ENCODE measurements at regions not wholly inside any gene's neighbourhood (a gene's known extent, or its start where the extent isn't known, plus 50 kb on each side); places are given as distances from the start of the nearest gene placed in this dataset.
A peak's percentile ranks its signal among the peaks of the same experiment; 100 is the strongest.

DNA sequence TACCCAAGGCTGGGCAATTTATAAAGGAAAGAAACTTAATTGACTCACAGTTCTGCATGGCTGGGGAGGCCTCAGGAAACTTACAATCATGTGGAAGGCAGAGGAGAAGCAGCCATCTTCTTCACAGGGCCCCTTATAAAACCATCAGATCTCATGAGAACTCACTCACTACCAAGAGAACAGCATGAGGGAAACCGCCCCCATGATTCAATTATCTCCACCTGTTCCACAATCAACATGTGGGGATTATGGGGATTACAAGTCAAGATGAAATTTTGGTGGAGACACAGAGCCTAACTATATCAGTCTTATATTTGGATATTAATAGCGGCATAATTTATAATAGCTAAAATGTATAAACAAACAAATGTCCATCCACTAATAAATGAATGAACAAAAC lies 1123.7 kb upstream of the NCAM2 start:
- DNase-seq = no peak

DNA sequence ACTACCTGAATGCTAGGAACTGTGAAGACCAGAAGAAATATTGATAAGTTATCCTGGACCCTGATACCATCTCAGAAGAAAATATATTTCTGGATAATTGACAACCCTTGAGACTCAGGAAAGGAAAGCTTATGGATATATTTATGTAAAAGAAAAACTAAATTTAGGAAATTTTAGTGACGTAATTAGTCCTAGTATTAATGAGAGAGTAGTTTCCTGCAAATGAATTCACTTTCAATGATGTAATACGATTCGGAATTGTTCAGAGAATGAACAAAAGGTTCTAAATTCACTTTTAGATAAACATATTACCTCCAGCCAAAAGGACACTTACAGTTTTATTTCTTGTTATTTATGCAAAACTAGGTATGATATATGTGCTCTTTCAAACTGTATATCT lies 1120.1 kb upstream of the NCAM2 start:
- DNase-seq = no peak

DNA sequence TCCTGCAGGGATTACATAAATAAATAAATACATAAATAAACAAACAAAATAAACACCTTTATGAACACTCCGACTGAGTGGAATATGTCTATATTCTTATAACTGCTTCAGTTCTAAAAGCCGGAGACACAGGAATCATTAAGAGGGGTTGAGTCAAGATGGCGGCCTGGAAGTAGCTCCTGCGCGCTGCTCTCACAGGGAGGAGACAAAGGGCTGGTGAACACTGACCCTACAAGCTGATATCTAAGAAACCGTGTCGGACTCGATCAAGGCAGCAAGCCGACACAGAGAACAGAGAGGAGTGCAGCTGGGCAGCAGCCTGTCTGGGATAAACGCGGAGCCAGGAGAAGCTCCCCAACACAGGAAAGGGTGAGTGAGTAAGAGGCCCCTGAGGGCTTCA lies 1098.6 kb upstream of the NCAM2 start:
- no peak for DNase-seq

DNA sequence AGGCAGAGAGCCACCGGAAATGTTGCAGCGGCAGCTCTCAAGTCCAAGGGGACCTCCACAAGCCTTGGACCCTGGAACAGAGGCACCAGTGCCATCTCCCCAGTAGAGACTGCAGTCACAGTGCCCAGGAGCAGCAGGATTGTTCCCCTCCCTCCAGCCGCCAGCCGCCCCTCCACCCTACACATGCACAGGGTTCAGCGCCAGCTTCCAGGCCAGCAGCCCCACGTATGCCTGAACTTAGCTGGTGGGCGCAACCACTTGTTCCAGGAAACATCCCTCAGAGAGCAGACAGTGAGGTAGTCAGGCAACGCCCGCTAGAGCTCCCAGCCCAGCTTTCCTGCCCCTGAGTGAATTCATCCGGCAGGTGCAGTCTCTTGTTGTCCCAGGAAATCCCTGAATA lies 1098.1 kb upstream of the NCAM2 start:
- DNase-seq = no peak

DNA sequence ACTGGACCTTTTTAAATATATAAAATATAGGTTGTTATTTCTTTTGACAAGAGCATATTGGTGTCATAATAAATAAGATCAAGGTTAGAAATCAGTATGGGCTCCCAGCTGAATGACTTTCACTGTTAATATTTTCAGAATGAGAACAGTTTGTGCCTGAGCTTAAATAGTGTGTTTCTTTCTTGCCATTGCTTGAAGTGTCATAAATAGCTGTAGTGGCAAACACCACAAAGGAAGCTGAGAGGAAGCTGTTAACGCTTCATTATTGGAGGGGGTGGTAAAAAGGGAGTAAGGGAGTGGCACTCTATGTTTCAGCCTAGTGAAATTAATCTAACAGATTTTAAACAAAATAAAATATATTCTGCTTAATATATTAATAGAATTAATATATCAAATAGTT lies 1089.8 kb upstream of the NCAM2 start:
- no peak for DNase-seq

DNA sequence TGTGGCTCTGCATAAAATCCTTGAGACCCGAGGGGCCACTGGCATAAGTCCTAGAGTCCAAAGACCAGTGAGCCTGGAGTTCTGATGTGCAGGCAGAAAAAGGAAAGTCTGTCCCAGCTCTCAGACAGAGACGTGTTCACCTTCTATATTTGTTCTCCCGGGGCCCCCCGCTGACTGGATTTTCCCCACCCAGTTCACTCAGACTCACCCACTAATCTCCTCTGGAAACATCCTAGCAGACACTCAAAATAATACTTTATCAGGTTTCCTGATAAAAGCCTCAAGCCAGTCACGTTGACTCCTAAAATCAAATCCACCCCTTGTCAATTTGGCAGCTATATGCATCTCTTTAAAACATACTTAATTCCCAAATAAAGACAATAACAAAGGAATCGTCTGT lies 1084.2 kb upstream of the NCAM2 start:
- no peak for DNase-seq

DNA sequence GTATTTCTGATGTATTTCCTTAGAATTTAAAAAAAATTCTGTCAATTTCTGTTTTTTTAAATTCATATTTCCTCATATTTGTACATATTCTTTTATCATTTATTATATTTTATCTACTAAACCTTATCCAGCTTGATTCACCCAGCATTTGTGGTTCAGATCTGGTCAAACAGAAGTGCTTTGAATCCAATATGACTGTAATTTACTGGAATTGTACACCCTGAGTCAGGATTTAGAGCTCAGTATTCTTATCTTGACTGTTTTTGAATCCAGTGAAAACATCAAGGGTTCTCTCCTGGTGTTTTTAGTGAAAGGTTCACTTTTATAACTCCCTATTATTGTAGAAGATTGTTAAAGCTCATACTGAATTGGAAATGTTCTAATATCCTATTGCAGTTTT lies 1077.0 kb upstream of the NCAM2 start:
- no peak for DNase-seq

DNA sequence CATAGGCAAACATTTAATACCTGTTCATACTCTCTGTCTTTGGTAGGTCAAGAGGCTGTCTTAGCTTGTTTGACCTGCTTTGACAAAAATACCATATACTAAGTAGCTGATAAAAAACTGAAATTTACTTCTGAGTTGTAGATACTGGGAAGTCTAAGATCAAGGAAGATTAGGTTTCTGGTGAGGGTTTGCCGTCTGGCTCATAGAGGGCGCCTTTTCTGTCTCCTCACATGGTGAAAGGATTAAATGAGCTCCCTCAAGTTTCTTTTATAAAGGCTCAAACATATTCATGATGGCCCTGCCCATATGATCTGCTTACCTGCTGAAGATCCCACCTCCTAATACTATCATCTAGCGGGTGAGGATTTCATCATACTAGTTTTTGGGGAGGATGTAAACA lies 1076.1 kb upstream of the NCAM2 start:
- DNase-seq = no peak

DNA sequence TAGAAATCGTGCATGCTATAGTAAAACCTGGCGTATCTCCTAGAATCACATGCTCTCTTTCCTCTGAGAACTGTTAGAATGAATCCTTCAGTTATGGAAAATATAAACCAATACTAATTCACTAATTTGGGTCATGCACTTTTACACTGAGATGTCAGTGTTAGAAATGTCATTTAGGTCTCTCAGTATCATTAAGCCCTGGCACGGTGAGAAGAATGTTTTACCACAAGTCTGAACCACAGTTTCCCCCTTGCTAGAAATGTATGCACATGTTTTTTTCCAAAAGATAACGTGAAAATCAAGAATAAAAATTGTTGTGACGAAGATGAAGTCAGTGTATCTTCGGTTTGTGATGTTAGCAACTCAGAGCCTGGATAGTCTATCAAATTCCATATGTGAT lies 1062.7 kb upstream of the NCAM2 start:
- no peak for DNase-seq

DNA sequence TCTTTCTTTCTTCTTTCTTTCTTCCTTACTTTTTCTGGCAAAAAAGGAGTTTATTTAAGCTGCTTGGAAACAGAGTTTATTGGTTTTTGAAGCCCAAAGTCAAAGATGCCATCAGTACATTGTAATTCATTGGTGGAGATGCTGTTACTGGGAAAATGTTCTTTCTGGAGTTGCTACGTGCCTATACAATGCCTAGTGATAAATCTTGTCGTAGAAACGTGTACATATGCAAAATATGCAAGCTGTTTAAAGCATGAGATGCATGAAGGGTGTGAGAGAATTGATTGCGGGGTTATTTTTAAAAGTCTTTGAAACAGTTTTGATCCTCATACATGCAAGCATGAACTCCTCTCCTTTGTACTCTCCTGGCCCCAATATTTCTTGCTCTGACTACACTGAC lies 1060.6 kb upstream of the NCAM2 start:
- DNase-seq = no peak

DNA sequence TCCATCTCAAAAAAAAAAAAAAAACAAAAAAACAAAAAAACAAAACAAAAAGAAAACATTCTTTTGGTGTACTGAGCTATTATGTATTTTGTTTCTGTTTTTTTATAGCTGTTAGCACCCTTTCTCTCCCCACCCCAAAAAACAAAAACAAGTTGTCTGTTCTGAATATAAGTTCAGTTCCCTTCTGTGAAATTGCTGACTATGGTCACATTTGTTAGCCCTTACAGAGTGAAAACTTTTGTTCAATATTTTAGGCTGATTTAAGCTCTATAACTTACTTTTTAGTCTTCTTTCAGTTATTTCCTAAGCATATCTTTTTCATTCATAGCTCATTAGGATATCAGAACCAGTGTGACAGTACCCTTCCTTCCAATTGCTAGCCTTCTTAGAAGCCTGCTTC lies 1056.6 kb upstream of the NCAM2 start:
- no peak for DNase-seq

DNA sequence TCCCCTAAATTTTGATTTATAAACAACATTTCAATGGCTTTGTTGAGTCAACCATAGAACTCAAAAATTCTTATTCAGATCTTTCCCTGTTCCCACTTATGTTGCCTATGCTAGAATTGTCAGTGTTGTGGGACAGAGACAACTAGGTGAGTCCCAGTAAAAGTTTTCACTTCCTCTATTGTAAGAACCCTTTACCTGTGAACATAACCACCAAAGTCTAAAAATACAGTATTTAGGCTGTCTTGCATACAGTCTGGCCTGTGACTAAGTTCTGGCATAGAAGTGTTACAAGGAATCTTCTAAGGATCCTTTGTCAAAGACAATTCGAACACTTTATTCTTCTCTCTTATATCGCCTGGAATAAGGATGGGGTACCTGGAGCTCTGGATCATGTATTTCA lies 1047.9 kb upstream of the NCAM2 start:
- no peak for DNase-seq

DNA sequence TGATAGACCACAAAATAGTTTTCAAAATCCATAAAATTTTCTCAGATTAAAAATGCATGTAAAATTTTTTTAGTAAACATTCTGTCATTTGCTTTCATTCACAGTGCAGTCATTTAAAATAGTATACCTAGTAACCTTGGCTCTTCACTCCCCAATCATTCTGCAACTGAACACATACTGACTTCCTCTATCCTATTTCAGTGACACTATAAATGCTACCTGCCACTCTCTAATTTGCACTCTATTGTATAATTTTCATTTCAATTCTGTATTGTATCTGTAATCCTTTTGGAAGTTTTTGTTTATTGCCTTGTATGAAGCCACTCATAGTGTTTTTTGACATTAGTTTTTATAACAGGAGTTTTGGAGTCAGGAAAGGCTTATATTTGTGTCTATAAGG lies 1029.1 kb upstream of the NCAM2 start:
- no peak for DNase-seq

DNA sequence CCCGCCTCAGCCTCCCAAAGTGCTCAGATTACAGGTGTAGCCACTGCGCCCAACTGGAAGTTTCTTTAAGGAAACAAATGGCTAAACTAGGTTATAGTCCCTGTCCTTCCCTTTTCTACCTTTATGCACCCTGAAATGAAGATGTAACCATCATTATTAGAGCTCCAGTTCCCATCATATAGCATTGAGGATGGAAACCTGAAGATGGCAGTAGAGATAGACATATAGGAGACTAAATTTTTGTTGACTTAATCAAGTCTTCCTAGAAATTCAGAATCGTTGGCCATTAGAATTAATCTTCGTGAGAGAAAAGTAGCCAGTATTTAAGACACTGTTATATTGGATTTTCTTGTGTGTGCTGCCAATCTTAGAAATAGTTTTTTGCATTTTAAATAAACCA lies 1016.3 kb upstream of the NCAM2 start:
- DNase-seq = no peak

DNA sequence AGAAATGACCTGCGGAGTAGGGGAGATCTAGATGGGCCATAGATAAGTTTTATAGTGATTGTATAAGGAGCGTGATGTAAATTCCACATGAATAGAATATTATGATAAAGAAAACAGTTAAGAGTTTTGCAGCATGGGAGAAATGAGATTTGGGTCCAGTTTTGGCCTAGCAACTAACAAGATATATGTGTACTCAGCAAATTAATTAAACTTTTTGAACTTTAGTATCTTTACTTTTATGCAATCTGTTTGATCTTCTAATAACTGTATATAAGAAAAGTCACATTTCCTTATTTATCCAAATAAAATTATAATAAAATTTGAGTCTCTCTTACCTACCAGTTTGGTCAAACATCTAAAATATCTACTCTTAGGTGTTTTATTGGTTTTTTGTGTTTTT lies 1011.8 kb upstream of the NCAM2 start:
- DNase-seq = no peak

DNA sequence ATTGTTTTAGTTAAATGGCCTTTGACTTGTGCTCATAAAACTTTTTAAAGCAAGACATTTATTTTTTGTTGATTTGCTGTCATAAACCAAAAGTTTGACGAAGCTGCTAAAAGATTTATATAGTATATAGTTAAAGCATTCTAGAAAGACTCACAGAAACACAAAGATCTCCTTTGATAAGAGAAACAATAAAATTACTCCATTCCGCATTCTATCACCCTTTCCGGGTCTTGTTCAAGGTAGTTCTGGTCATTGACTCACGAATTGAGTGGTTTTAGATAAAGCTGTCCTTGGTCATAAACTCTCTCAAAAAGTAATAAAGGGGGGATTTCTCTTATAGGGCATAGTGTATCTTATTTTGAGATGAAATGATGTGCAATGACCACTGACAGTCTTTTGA lies 1010.5 kb upstream of the NCAM2 start:
- no peak for DNase-seq

DNA sequence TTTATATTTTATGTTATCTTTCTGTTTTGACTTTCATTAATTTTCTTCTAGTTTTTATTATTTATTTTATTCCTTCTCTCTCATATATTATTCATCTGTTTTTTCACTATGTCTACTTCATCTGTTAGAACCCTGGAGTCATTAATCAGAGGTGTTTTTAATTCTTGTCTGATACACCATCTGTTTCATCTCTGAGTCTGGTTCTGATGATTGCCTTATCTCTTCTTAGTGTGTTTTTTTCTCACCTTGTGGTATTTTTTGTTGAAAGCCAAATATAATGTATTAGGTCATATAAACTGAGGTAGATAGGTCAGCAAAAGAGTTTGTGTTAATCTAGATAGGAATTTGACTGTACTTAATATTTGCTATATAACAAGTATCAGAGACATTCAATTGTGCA lies 1005.7 kb upstream of the NCAM2 start:
- no peak for DNase-seq

DNA sequence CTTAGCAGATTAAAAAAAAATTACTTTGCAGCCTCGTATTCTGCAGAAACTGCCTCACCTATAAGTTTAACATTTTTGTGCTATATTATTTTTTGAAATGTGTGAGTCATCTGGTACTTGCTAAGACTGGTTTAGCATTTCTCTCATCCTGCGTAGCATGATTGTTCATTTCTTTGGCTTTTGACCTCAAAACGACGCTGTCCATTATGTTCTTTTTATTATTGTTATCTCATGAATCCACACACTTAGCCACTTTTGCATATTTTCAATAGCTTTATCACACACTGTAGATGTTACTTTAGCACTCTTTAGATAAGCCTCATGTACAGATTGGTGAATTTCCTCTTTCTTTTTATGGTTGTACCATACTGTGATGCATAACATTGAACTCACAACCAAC lies 1004.9 kb upstream of the NCAM2 start:
- no peak for DNase-seq

DNA sequence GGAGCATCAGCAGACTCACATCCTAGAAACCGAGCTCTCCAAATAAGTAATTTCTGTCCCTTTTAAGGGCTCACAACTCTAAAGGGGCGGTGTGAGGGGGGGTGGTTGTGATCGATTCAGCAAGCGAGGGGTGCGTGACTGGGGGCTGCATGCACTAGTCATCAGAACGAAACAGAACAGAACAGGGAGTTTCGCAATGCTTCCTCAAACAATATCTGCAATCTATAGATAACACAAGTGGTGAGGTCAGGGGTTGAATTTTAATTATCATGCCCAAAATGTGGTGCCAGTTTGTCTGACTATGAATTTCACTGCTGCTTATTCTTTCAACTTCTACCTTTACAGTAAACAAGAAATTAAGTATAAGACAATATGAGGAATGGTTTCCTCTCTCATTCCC lies 1003.0 kb upstream of the NCAM2 start:
- DNase-seq = no peak

DNA sequence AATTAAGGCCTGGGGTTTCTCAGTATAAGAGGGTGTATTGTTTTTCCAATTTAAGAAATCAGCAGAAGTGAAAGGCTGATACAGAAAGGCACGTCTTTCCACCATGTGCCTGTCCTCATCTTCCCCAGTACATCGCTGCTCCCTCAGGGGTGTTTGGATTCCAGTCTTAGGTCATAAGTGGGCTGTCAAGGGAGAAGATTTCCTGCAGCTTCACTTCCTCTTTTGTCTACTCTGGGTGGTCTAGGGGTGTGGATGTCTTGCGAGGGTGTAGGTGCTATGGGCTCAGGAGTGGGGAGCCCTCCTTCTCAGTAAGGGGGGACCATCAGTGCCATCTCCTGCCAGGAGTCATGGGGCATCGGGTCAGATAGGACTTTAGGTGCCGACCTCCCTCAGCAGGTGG lies 999.8 kb upstream of the NCAM2 start:
- no peak for DNase-seq

DNA sequence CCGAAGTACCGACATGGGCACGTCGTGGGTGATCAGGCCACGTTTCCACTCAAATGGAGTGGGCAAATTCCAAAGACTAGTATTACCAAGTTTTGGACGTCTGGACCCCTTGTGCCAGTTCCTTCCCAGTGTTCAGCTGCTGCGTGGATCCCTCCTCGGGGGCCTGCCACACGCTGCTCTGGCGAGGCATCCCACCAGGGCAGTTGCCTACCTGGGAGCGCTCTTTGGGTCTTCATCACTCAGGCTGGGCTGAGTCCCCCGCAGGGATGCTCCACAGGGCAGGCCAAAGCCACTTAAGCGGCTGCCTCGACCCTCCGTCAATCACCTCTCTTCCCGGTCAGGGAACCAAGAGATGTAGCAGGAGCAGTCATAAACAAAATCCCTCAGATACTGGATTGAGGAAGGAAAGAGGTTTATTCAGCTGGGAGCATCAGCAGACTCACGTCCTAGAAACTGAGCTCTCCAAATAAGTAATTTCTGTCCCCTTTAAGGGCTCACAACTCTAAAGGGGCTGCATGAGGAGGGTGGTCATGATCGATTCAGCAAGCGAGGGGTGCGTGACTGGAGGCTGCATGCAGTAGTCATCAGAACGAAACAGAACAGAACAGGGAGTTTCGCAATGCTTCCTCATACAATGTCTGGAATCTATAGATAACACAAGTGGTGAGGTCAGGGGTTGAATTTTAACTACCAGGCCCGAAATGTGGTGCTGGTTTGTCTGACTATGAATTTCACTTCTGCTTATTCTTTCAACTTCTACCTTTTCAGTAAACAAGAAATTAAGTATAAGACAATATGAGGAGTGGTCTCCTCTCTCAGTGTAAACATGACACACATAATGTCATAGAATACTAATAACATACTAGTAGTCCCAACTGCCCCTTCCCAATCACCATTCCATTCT lies 998.6 kb upstream of the NCAM2 start:
- DNase-seq = peak; percentile 44

DNA sequence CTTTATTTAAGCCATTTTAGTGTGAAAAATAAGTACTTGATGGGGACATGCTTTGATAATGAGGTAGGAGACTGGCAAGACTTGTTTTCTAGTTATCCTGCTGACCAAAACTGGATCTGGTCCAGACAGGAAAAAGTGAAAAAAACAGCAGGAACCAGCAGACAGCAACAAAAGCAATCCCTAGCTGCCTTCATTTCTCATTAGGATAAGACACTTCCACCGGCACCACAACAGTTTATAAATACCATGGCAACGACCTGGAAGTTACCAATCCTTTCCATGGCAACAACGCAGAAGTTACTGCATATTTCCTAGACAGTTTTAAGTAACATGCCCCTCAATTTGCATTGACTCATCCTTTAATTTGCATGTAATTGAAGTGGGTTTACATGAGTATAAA lies 993.8 kb upstream of the NCAM2 start:
- no peak for DNase-seq

DNA sequence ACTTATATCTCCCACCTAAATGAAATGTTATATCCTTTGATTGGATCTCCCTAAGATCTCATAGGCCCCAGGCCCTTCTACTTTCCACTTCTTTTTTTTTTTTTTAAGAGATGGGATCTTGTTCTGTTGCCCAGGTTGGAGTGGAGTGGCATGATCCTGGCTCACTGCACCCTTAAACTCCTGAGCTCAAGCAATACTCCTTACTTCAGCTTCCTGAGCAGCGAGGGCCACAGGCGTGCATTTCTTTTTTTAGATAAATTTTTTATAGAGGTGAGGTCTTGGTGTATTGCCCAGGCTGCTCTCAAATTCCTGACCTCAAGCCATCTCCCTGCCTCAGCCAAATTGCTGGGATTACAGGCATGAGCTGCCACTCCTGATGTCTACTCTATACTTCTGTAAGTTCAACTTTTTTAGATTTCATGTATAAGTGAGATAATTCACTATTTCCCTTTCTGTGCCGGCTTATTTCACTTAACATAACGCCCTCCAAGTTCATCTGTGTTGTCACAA lies 987.5 kb upstream of the NCAM2 start:
- no peak for DNase-seq

DNA sequence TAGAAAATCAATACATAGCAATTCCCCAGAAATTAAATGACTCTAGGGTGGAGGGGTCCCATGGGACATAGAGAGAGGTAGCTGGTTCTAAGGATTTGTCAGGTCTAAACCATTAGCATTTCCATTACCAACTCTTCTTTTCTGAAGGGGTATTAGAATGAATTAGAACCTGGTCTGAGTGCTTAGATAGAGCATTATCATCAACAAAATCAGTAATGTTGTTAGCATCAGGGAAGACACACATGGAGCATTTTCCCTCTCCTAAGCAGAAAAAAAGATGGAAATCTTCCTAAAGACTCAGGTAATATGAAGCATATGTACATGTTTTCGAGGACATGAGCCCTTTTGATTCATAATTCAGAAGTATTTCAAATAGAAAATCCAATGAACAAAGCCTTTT lies 984.4 kb upstream of the NCAM2 start:
- no peak for DNase-seq

DNA sequence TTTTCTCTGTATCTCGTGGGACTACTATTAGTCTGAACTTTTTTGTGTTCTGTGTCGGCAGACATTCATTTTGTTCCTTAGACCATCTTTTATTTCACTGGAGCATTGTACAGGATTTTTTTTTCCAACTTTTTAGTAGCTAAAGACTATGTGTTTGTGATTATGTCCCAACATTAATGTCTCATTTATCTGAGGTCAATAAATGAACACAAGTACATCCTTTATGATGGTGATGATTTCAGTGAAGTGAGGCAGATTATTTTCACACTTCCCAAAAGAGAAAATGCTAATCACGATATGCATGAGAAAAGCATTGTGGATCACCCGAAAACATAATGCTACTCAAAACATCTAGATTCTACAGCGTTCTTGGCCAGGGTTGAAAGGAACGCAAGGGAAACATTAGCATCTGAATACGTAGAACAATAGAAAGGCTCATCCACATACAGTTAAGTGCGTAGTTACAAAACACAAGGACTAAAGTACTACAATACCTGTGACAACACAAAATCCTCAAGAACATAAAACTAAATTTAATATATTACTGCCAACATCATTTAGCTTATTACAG lies 981.7 kb upstream of the NCAM2 start:
- DNase-seq = no peak

All from KG1 (cell line).